CD14-positive monocyte (primary cell): ENCODE measurements at regions not wholly inside any gene's neighbourhood (a gene's known extent, or its start where the extent isn't known, plus 50 kb on each side); places are given as distances from the start of the nearest gene placed in this dataset.

Experiments used
- DNase-seq, 3 donors: peaks; one replicate each; pipeline ENCODE4 v3.0.0-alpha.2; 2011 to 2022
- H2AFZ ChIP-seq: 2 replicates; pipeline ENCODE4 v1.6.0; 2012; ENCODE audit warnings: mild to moderate bottlenecking, low read depth, low read length, inconsistent platforms; ENCODE audit not compliant: insufficient read depth, poor library complexity, severe bottlenecking
- H3K27ac ChIP-seq, 2 donors: 1 replicate in 1 of 2; 2 replicates in 1 of 2; pipeline ENCODE4 v1.5.1; 2012 to 2013; ENCODE audit warnings: low read length in 2 of 2, control low read depth in 1 of 2, inconsistent platforms in 1 of 2, low read depth in 1 of 2, mild to moderate bottlenecking in 1 of 2
- H3K27me3 ChIP-seq, 2 donors: one replicate each; pipeline versions ENCODE4 v1.6.0 to v1.6.1; 2011 to 2013; ENCODE audit warnings: low read length in 2 of 2; ENCODE audit not compliant: control insufficient read depth in 2 of 2, insufficient read depth in 2 of 2
- H3K36me3 ChIP-seq, 2 donors: replicated peaks in 1 of 2; 1 replicate in 1 of 2; 2 replicates in 1 of 2; pipeline versions ENCODE4 v1.5.1 to v1.6.1; 2012 to 2013; ENCODE audit warnings: low read length in 2 of 2, control low read depth in 1 of 2, inconsistent platforms in 1 of 2, mild to moderate bottlenecking in 1 of 2; ENCODE audit not compliant: insufficient read depth in 2 of 2, control insufficient read depth in 1 of 2
- H3K4me1 ChIP-seq, 2 donors: 1 replicate in 1 of 2; 2 replicates in 1 of 2; pipeline versions ENCODE4 v1.5.1 to v1.6.1; 2012 to 2013; ENCODE audit warnings: low read length in 2 of 2, control low read depth in 1 of 2, inconsistent platforms in 1 of 2, mild to moderate bottlenecking in 1 of 2, moderate library complexity in 1 of 2; ENCODE audit not compliant: insufficient read depth in 2 of 2, control insufficient read depth in 1 of 2
- H3K4me2 ChIP-seq: replicated peaks from 2 replicates; pipeline ENCODE3; 2012; ENCODE audit warnings: low read length, moderate library complexity, mild to moderate bottlenecking; ENCODE audit not compliant: poor library complexity, severe bottlenecking; ENCODE audit errors: extremely low read depth
- H3K4me3 ChIP-seq, 3 experiments: fragments of 200-600 bp in 1 of 3; sonication (generic) in 1 of 3; replicated peaks in 1 of 3; 1 replicate in 2 of 3; 2 replicates in 1 of 3; pipeline ENCODE4 v1.5.1; 2011 to 2013; ENCODE audit warnings: low read length in 3 of 3, mild to moderate bottlenecking in 3 of 3, control low read depth in 2 of 3, low read depth in 2 of 3, inconsistent platforms in 1 of 3, moderate library complexity in 1 of 3
- H3K79me2 ChIP-seq: 2 replicates; pipeline ENCODE4 v1.6.0; 2012; ENCODE audit warnings: mild to moderate bottlenecking, control low read depth, inconsistent platforms, low read length, moderate library complexity; ENCODE audit not compliant: insufficient read depth
- H3K9ac ChIP-seq: 2 replicates; pipeline ENCODE4 v1.6.0; 2017; ENCODE audit warnings: low read length, mild to moderate bottlenecking; ENCODE audit not compliant: insufficient read depth, poor library complexity, severe bottlenecking
- H3K9me3 ChIP-seq, 2 donors: replicated peaks in 1 of 2; 1 replicate in 1 of 2; 2 replicates in 1 of 2; pipeline versions ENCODE4 v1.5.1 to v1.6.1; 2012 to 2013; ENCODE audit warnings: low read length in 2 of 2, control low read depth in 1 of 2; ENCODE audit not compliant: control insufficient read depth in 1 of 2, insufficient read depth in 1 of 2
- H4K20me1 ChIP-seq: 2 replicates; pipeline ENCODE4 v1.6.0; 2012; ENCODE audit warnings: mild to moderate bottlenecking, low read length, control low read depth, moderate library complexity; ENCODE audit not compliant: insufficient read depth
- H3K27ac Mint-ChIP-seq, 7 donors: one replicate each; pipeline ENCODE4 v1.8.0; 2020; ENCODE audit warnings: mild to moderate bottlenecking in 7 of 7, mixed read lengths in 7 of 7, moderate library complexity in 6 of 7, inconsistent platforms in 2 of 7
- H3K27me3 Mint-ChIP-seq, 3 donors: one replicate each; pipeline ENCODE4 v1.8.0; 2021 to 2022; ENCODE audit warnings: low read depth in 3 of 3, mild to moderate bottlenecking in 3 of 3, mixed read lengths in 3 of 3, moderate library complexity in 3 of 3, inconsistent platforms in 1 of 3
- H3K36me3 Mint-ChIP-seq, 2 donors: one replicate each; pipeline ENCODE4 v1.8.0; 2020; ENCODE audit warnings: mixed read lengths in 2 of 2, inconsistent platforms in 1 of 2, mild to moderate bottlenecking in 1 of 2
- H3K4me1 Mint-ChIP-seq: one replicate; pipeline ENCODE4 v1.8.0; 2020; ENCODE audit warnings: mild to moderate bottlenecking, mixed read lengths
- H3K4me3 Mint-ChIP-seq, 2 donors: one replicate each; pipeline ENCODE4 v1.8.0; 2020; ENCODE audit warnings: mild to moderate bottlenecking in 2 of 2, mixed read lengths in 2 of 2, moderate library complexity in 1 of 2
- H3K9me3 Mint-ChIP-seq, 7 donors: one replicate each; pipeline ENCODE4 v1.8.0; 2020 to 2022; ENCODE audit warnings: mixed read lengths in 7 of 7, mild to moderate bottlenecking in 6 of 7, moderate library complexity in 6 of 7, inconsistent platforms in 2 of 7
- WGBS: methylation state at CpG from one replicate; pipeline ENCODE4 v1.1.5; 2013; ENCODE audit warnings: missing lambda C conversion rate; ENCODE audit not compliant: insufficient coverage; 5-methylcytosine and 5-hydroxymethylcytosine counted together
- intact Hi-C, 2 donors: fragments of 100-400 bp; cut with micrococcal nuclease; formaldehyde crosslinking; loops; one replicate each; pipeline versions ENCODE4 v1.15.0 to v1.15.1; 2023
- TF ChIP-seq, protein P1 (sequence below): fragments of 200-600 bp; IDR thresholded peaks from one replicate; pipeline ENCODE4 v1.8.0; 2022; ENCODE audit warnings: antibody characterized with exemption, mild to moderate bottlenecking

GRCh38 chr5:117686926-117687325 is 1112.3 kb upstream of the SEMA6A start:
- no peak overlapping the region for H3K4me3 ChIP-seq
- no peaks in the 10 kb centered on the region for H3K9me3 ChIP-seq
- Mint-ChIP-seq H3K9me3 (peaks cover 0 to 10% (median 3%) of the 10 kb centered on the region in 7 donors), H3K27me3 (peaks cover 0 to 3% (median 0%) of the 10 kb centered on the region in 3 donors), H3K4me3 (no peak overlapping the region), H3K4me1 (no peaks in the 10 kb centered on the region), H3K36me3 (no peaks in the 10 kb centered on the region), H3K27ac (no peak overlapping the region)
- H3K36me3 ChIP-seq: no peaks in the 10 kb centered on the region
- DNase-seq: no peak
- H3K9ac ChIP-seq: no peak overlapping the region
- H3K4me1 ChIP-seq: no peaks in the 10 kb centered on the region
- no peaks in the 10 kb centered on the region for H3K27me3 ChIP-seq
- H3K4me2 ChIP-seq: no peak overlapping the region
- WGBS: no CpG with 5 or more reads among the region's 3 CpGs
- H3K27ac ChIP-seq: no peak overlapping the region
- H2AFZ ChIP-seq: no peak overlapping the region
- H3K79me2 ChIP-seq: no peaks in the 10 kb centered on the region
- TF ChIP-seq, protein P1, sequence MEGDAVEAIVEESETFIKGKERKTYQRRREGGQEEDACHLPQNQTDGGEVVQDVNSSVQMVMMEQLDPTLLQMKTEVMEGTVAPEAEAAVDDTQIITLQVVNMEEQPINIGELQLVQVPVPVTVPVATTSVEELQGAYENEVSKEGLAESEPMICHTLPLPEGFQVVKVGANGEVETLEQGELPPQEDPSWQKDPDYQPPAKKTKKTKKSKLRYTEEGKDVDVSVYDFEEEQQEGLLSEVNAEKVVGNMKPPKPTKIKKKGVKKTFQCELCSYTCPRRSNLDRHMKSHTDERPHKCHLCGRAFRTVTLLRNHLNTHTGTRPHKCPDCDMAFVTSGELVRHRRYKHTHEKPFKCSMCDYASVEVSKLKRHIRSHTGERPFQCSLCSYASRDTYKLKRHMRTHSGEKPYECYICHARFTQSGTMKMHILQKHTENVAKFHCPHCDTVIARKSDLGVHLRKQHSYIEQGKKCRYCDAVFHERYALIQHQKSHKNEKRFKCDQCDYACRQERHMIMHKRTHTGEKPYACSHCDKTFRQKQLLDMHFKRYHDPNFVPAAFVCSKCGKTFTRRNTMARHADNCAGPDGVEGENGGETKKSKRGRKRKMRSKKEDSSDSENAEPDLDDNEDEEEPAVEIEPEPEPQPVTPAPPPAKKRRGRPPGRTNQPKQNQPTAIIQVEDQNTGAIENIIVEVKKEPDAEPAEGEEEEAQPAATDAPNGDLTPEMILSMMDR: no peak
- no peaks in the 10 kb centered on the region for H4K20me1 ChIP-seq
- intact Hi-C loops: no loop called here

DNA sequence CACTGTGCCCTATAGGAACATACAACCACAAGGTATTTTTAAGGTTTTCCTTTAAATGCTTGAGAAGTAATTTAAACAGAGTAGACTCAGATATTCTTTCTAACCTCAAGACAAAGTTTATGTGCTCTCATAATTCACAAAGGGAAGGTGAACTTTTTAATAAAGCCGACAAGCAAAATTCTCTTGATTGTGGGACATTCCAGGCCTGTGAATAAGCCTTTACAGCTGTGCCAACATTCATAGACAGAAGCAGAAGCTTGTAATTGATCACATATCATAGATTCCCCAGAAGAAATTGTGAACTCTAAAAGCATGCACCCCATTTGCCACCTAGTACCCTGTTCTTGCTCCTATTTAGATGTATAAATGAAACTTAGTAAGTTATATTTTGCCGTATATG is 1107.8 kb upstream of the SEMA6A start:
- no peaks in the 10 kb centered on the region for H3K9me3 ChIP-seq
- no peak overlapping the region for H3K9ac ChIP-seq
- Mint-ChIP-seq H3K4me3 (no peak overlapping the region), H3K36me3 (no peaks in the 10 kb centered on the region), H3K27ac (no peak overlapping the region), H3K27me3 (peaks cover 0 to 1% (median 0%) of the 10 kb centered on the region in 3 donors), H3K9me3 (peaks cover 0 to 5% (median 2%) of the 10 kb centered on the region in 7 donors), H3K4me1 (no peaks in the 10 kb centered on the region)
- no peaks in the 10 kb centered on the region for H3K27me3 ChIP-seq
- no peaks in the 10 kb centered on the region for H3K36me3 ChIP-seq
- H3K27ac ChIP-seq: no peak overlapping the region
- H3K79me2 ChIP-seq: no peaks in the 10 kb centered on the region
- H3K4me1 ChIP-seq: no peaks in the 10 kb centered on the region
- no peaks in the 10 kb centered on the region for H4K20me1 ChIP-seq
- H3K4me2 ChIP-seq: no peak overlapping the region
- no peak overlapping the region for H2AFZ ChIP-seq
- TF ChIP-seq, protein P1: no peak
- H3K4me3 ChIP-seq: no peak overlapping the region
- WGBS: 83% methylated on average over 1 of the region's 2 CpGs
- intact Hi-C loops: no loop called here
- DNase-seq: no peak
